GM12891 (cell line): ENCODE measurements at regions not wholly inside any gene's neighbourhood (a gene's known extent, or its start where the extent isn't known, plus 50 kb on each side); places are given as distances from the start of the nearest gene placed in this dataset.

ENCODE experiments used
- POLR2A ChIP-seq: IDR thresholded peaks from 2 replicates; pipeline ENCODE4 v1.6.1; 2011; ENCODE audit warnings: low read depth, low read length, control low read depth
- SPI1 ChIP-seq: IDR thresholded peaks from 2 replicates; pipeline ENCODE4 v1.6.1; 2011; ENCODE audit warnings: low read depth, low read length, control low read depth

- TF ChIP-seq SPI1 (no peak), POLR2A (no peak)
These were observed 373.5 kb downstream of the SEMA3D start for GRCh38 chr7:84813376-84813775.
